ENCODE measurements at regions not wholly inside any gene's neighbourhood (a gene's known extent, or its start where the extent isn't known, plus 50 kb on each side); places are given as distances from the start of the nearest gene placed in this dataset.

DNA sequence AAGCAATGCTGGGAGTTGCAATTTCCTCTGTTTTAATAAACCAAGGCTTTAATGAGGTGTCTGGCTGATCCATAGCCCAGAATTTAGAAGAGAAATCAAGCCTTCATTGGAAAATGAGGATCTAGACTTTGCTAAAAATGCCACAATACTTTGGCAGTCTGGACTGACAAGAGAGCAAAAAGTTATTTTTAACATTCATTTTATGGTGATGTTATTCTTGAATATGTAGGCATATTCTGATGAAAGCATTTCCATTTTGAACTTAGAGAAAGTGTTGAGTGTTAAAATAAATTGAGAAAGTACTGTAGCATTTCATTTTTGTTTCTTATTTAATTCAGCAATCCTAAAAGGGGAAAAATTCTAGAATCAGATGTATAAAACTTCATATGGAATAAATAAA lies 151.8 kb upstream of the HNMT start:
- Mint-ChIP-seq H3K4me1 (ENCODE audit: low read depth, unreplicated experiment) (no peaks in the 10 kb centered on the region), H3K27ac (ENCODE audit: unreplicated experiment) (no peak overlapping the region), H3K9me3 (ENCODE audit: unreplicated experiment) (no peaks in the 10 kb centered on the region), H3K4me3 (ENCODE audit: unreplicated experiment) (no peak overlapping the region), H3K27me3 (ENCODE audit: unreplicated experiment) (no peaks in the 10 kb centered on the region), H3K36me3 (ENCODE audit: unreplicated experiment) (no peaks in the 10 kb centered on the region)
- TF ChIP-seq, protein P1, sequence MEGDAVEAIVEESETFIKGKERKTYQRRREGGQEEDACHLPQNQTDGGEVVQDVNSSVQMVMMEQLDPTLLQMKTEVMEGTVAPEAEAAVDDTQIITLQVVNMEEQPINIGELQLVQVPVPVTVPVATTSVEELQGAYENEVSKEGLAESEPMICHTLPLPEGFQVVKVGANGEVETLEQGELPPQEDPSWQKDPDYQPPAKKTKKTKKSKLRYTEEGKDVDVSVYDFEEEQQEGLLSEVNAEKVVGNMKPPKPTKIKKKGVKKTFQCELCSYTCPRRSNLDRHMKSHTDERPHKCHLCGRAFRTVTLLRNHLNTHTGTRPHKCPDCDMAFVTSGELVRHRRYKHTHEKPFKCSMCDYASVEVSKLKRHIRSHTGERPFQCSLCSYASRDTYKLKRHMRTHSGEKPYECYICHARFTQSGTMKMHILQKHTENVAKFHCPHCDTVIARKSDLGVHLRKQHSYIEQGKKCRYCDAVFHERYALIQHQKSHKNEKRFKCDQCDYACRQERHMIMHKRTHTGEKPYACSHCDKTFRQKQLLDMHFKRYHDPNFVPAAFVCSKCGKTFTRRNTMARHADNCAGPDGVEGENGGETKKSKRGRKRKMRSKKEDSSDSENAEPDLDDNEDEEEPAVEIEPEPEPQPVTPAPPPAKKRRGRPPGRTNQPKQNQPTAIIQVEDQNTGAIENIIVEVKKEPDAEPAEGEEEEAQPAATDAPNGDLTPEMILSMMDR (IDR thresholded peaks at IDR 0.05; ENCODE audit: partially characterized antibody, unreplicated experiment) = no peak
- DNase-seq = no peak

DNA sequence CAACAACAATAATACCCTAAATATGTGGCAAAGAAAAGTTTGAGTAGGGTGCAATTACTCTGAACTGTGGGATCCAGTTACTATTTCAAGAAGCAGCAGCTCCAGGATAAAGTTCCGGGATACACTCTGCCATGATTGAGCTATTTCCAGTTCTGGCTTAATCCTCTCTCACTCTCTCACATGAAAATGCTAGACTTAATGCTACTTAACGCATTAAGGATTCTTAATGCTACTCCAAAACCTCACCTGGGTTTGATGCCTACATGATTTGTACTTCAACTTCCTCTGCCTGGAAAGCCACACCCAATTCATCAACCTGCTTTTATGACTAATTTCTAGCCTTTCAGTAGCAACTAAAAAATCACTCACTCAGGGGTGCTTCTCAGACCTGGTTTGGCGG lies 151.1 kb upstream of the HNMT start:
- H3K36me3 Mint-ChIP-seq (ENCODE audit: unreplicated experiment) = no peaks in the 10 kb centered on the region
- H3K27me3 Mint-ChIP-seq (ENCODE audit: unreplicated experiment) = no peaks in the 10 kb centered on the region
- DNase-seq = no peak
- H3K27ac Mint-ChIP-seq (ENCODE audit: unreplicated experiment) = no peak overlapping the region
- TF ChIP-seq, protein P1 (IDR thresholded peaks at IDR 0.05; ENCODE audit: partially characterized antibody, unreplicated experiment) = no peak
- H3K9me3 Mint-ChIP-seq (ENCODE audit: unreplicated experiment) = no peaks in the 10 kb centered on the region
- H3K4me3 Mint-ChIP-seq (ENCODE audit: unreplicated experiment) = no peak overlapping the region
- no peaks in the 10 kb centered on the region for H3K4me1 Mint-ChIP-seq (ENCODE audit: low read depth, unreplicated experiment)

DNA sequence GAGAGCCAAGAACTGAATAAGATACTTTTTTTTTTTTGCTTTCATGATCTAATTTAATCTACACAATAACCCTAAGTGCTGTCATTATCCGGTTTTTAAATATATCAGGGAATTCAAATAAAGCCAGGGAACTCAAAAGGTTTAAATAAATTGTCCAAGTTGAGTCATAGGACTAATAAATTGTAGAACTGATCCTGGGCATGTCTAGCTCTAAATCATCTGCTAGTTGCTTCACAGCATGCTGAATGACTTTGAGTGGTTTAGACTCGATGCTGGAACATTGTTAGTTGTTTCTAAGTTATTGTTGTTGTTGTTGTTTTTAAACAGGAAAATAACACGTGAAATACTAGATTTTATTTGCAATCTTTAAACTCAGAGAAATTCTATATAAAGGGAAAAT lies 147.2 kb upstream of the HNMT start:
- DNase-seq = no peak
- no peaks in the 10 kb centered on the region for H3K4me1 Mint-ChIP-seq (ENCODE audit: low read depth, unreplicated experiment)
- no peaks in the 10 kb centered on the region for H3K36me3 Mint-ChIP-seq (ENCODE audit: unreplicated experiment)
- H3K4me3 Mint-ChIP-seq (ENCODE audit: unreplicated experiment) = no peak overlapping the region
- H3K9me3 Mint-ChIP-seq (ENCODE audit: unreplicated experiment) = no peaks in the 10 kb centered on the region
- H3K27me3 Mint-ChIP-seq (ENCODE audit: unreplicated experiment) = no peaks in the 10 kb centered on the region
- no peak overlapping the region for H3K27ac Mint-ChIP-seq (ENCODE audit: unreplicated experiment)
- TF ChIP-seq, protein P1 (IDR thresholded peaks at IDR 0.05; ENCODE audit: partially characterized antibody, unreplicated experiment) = no peak

DNA sequence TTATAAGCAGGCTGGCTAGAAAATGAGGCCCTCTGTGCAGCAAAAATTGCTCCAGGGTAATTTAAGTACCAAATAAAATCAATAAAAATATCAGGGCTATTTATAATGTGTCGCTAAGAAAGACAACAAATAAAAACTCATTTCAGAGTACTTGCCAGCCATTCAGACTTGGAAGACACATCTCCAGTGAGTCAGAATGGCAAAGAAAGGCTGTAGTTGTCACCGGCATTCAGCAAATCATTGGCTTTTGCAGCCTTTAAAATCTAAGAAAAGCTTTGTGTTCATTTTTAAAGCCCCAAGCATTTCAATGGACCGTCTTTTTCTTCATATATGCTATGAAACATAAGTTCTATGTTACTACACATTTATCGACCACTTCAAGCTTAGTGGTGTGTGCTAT lies 141.1 kb upstream of the HNMT start:
- DNase-seq = no peak
- H3K4me3 Mint-ChIP-seq (ENCODE audit: unreplicated experiment) = no peak overlapping the region
- TF ChIP-seq, protein P1 (IDR thresholded peaks at IDR 0.05; ENCODE audit: partially characterized antibody, unreplicated experiment) = no peak
- peaks cover 2% of the 10 kb centered on the region for H3K9me3 Mint-ChIP-seq (ENCODE audit: unreplicated experiment)
- H3K27ac Mint-ChIP-seq (ENCODE audit: unreplicated experiment) = no peak overlapping the region
- H3K36me3 Mint-ChIP-seq (ENCODE audit: unreplicated experiment) = no peaks in the 10 kb centered on the region
- H3K4me1 Mint-ChIP-seq (ENCODE audit: low read depth, unreplicated experiment) = peaks cover 3% of the 10 kb centered on the region
- no peaks in the 10 kb centered on the region for H3K27me3 Mint-ChIP-seq (ENCODE audit: unreplicated experiment)

DNA sequence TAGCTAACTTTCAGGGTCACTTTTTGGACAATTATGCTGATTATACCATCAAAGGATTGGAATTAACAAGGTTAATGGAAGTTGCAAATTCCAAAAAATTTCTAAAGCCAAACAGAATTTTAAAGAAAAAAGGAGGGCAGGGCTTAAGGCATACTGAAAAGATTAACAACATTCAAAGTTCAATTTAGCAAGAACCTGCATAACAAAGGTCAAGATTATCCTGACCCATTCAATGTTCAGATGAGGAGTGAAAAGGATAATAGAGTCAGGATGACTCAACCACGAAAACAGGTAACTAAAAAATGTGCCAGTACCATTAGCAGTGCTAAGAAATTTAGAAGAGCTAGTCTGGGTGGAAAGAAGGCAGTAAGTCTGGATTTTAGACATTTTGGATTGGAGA lies 139.8 kb upstream of the HNMT start:
- no peaks in the 10 kb centered on the region for H3K36me3 Mint-ChIP-seq (ENCODE audit: unreplicated experiment)
- TF ChIP-seq, protein P1 (IDR thresholded peaks at IDR 0.05; ENCODE audit: partially characterized antibody, unreplicated experiment) = no peak
- no peaks in the 10 kb centered on the region for H3K27me3 Mint-ChIP-seq (ENCODE audit: unreplicated experiment)
- H3K27ac Mint-ChIP-seq (ENCODE audit: unreplicated experiment) = no peak overlapping the region
- H3K4me3 Mint-ChIP-seq (ENCODE audit: unreplicated experiment) = no peak overlapping the region
- H3K9me3 Mint-ChIP-seq (ENCODE audit: unreplicated experiment) = peaks cover 2% of the 10 kb centered on the region
- peaks cover 5% of the 10 kb centered on the region for H3K4me1 Mint-ChIP-seq (ENCODE audit: low read depth, unreplicated experiment)
- DNase-seq = no peak

All from glutamatergic neuron (in vitro differentiated cells).